HG02884 (cell line): ENCODE measurements at regions not wholly inside any gene's neighbourhood (a gene's known extent, or its start where the extent isn't known, plus 50 kb on each side); places are given as distances from the start of the nearest gene placed in this dataset.
"Not testable (repeated sequence)": the region's sequence is repeated elsewhere in the genome, so short reads cannot be mapped to it uniquely, and the experiment has no call there.

Experiments used
- ATAC-seq: cut with Tn5 transposase; IDR thresholded peaks from one replicate; pipeline ENCODE4 v1.9.1; 2021; ENCODE audit warnings: mild to moderate bottlenecking, moderate library complexity; ENCODE audit not compliant: unreplicated experiment

DNA sequence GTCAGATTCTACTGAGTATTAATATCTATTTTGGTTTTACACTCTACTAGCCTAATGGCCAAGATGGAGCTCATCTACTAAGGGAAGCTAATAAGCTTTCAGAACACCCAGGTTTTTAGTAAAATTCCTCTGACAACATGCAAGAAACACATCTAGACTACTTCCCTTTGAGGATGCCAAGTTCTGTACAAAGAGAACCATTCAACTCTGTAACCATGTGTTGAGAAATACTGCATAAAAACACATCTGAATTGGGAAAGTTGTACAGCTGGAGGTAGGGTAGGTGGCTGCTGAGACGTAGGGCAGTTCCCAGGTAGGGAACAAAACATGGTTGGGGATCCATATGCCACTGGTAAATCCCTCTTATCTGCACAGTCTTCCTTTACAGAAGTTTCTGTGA lies 66.2 kb downstream of the SC5D start:
- ATAC-seq: no peak

DNA sequence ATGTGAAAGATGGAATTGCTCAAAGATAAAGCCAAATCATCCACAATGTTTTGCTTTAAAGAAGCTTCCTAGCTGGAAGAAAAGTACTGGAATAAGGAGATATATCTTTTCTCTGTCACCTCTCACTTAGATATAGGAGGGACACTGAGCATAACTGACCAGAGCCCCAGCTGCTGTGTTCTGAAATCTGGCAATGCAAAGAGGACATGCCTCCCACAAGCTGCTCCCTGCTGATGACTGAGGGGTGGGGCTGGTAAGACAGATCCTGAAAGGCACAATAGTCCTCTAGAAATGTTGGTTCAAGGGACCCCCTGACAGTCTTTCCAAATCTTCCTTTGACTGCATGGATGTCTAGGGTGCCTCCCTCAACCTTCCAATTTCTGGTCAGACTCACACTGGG lies 67.0 kb downstream of the SC5D start:
- ATAC-seq: no peak

DNA sequence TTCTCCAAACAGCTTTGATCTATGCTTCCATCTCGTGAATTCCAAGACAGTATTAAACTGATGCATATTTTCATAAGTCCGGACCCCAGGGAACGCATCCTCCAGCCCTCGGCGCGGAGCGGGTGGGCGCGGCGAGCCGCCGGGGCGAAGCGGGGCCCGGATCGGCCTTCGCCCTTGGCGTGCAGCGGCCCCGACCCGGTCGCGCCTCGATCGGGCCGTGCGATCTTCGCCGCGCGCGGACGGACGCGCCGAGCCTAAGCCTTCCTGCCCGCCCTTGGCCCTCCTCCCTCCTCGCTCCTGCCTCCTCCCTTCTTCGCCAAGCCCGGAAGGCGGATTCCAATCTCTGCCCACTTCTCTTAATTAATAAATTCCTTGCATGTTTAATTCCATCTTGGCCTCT lies 70.4 kb downstream of the SC5D start:
- ATAC-seq: not testable (repeated sequence)

GRCh38 chr11:121365304-121365703 lies 72.7 kb downstream of the SC5D start:
- no peak for ATAC-seq

DNA sequence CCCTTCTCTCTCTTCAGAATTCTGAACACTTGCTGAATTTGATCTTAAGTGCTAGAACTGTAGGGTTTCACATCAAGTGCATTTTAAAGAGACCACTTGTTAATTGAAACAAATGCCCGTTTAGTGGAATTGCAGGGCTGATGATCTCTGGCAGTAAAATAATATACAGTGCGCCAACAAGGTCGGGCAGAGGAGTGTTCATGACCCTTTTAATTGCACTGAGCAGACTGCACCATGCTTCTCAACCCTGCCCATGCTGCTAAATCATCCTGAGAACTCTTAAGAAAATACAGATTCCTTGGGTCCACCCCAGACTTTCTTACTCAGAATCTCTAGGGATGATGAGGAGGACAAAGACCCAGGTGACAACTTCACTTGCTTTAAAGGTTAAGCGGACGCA lies 73.5 kb downstream of the SC5D start:
- no peak for ATAC-seq

DNA sequence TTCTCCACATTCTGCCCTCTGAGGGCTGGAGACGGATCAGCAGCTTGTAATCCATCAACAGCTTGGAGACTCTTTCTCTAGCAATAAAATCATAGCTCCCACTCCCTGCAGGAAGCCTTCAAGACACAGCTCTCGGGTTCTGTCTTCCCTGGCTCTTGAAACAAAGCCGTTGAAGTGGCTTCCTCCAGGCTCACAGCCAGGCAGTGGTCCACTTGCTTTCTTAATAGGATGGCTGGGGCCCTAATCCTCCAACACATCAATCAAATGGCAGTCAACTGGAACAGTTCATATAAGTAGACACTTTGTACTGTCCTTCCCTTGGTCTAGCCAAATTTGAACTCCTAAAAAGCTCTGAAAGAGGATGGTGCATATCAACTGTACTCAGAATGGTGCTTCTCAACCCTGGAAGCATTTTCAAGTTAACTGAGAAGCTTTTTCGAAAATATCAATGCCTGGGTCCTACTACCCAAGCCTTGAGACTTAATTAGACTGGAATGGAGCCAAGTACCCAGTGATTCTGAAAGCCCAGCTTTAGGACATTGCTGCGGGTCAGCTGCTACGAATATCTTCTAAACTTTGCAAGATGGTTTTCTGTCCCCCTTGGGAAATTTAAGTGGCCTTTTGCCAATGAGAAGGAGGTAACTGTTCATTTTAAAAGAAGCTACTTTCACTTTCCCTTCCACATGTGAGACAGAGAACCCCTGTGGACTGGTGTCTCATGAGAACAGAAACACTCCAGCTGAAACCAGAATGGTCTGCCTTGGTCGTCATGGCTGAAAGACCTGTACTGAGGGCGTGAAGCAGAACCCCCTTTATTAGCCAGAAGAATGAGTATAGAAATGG lies 74.7 kb downstream of the SC5D start:
- peak; percentile 90 for ATAC-seq

- ATAC-seq: no peak
These were observed 75.3 kb downstream of the SC5D start for GRCh38 chr11:121367844-121368225.

DNA sequence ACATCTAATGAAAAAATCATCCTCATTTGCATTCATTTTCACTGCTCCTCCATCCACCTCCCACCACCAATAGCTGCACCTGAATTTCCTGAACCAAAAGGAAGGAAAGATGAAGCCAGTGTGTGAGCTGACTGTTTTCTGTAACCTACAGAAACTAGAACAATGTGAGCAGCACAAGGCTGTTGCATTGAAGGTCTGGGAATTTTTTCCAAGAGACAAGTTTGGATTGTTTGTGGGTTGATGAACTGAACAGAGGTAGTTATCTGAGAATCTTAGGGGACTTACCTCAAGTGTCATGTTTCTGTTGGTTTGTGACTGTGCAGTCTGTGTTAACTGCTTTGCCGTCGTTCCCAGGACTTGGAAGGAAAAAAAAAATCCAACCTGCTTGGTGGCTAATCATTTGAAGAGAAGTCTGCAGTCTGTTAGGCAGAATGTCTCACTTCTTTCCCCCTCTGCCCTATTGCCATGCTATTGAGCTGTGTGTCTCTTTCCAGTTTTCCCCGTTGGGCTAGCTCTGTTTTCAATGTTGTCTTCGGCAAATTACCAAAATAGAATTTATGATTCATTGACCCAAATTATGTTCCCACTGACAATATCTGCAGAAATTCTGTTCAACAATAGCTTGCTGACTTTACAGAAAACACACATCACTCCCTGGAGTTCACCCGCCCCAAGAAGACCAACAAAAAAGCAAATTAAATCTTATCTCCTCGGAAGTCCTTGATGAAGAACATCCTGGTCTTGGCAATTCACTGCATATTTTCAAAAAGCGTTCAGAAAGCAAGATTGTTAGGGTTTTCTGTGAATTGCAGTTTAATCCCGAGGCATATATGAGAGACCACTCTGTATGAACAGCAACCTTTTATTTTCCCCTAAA lies 76.0 kb downstream of the SC5D start:
- ATAC-seq: no peak

DNA sequence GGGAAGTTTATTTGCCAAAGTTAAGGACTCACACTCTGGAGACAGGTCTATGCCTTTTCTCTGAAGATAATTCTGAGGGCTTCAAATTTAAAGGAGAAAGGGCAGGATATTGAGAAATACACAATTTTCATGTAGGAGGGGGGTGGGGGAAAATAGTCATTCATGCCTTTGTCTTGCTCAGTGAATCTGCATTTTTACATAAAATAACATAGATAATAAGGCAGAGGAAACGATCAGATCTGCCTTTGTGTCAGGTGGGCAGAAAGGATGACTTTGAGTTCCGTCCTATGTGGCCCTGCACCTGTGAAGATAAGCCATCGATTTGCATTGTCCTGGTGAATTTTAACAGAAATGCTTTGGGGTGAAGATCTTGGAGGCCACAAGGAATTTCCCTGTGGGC lies 76.8 kb downstream of the SC5D start:
- ATAC-seq: no peak

GRCh38 chr11:121372028-121372427 lies 79.5 kb downstream of the SC5D start:
- no peak for ATAC-seq

- ATAC-seq: peak; percentile 88
These were observed 79.3 kb upstream of the SORL1 start for GRCh38 chr11:121372671-121373429.

DNA sequence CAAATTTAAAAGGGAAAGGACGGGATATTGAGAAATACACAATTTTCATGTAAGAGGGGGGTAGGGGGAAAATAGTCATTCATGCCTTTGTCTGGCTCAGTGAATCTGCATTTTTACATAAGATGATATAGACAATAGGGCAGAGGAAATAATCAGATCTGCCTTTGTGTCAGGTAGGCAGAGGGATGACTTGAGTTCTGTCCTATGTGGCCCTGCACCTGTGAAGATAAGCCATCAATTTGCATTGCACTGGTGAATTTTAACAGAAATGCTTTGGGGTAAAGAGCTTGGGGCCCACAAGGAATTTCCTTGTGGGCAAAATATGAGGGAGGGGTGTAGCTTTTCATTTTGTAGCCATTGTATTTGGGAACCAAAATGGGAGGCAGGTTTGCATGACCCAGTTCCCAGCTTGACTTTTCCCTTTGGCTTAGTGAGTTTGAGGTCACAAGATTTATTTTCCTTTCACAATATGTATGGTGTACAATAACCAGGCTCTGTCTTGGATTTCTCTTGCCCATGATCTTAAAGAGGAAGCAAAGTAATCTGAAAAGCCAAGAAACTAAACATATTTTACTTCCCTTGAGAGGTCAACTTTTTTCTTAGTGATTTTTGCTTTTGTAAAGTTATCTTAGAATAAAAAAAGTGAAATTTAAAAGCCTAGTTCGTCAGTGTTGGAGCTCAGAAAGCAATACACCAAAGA lies 77.7 kb upstream of the SORL1 start:
- no peak for ATAC-seq

DNA sequence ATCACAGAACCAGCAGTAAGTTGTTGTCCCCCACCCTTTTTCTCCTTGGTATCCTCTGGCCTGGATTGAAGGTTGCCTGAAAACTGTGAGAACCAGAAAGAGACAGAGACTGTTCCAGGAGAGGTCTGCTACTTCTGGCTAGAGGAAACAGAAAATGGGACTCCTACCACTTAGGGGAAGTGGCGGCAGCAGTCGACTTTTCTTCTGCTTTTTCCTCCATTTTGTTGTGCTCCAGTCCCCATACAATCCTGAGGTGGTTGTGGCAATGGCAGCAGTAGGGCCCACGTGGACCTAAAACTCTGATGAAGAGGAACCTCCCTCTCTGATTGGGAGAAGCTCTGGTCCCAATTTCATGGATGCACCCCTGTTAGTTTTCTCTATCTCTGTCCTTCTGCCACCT lies 76.0 kb upstream of the SORL1 start:
- ATAC-seq: no peak

DNA sequence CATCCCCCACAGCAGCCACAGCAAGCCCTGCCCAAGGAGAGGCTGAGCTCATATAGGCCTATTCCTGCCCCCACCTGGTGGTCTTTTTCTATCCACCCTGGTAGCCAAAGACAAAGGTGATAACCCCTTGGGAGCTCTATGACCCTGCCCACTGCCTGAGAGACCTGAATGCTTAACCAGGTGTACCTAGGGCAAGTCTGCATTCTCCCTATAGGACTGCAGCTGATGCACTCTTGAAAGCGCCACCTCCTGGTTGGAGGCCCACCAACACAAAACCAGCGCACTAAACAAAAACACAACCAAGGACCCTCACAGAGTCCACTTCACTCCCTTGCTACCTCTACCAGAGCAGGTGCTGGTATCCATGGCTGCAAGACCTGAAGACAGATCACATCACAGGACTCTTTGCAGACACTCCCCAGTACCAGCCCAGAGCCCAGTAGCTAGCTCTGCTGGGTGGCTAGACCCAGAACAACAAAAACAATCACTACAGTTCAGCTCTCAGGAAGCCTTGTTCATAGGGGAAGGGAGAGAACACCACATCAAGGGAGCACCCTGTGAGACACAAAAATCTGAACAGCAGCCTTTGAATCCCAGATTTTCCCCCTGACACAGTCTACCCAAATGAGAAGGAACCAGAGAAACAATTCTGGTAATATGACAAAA lies 72.8 kb upstream of the SORL1 start:
- ATAC-seq: not testable (repeated sequence)

GRCh38 chr11:121383716-121384115 lies 68.4 kb upstream of the SORL1 start:
- no peak for ATAC-seq

GRCh38 chr11:121385688-121386087 lies 66.4 kb upstream of the SORL1 start:
- ATAC-seq: no peak
